PFSK-1 (cell line): ENCODE measurements at regions not wholly inside any gene's neighbourhood (a gene's known extent, or its start where the extent isn't known, plus 50 kb on each side); places are given as distances from the start of the nearest gene placed in this dataset.

Experiments used
- POLR2AphosphoS5 ChIP-seq: IDR thresholded peaks from 2 replicates; pipeline ENCODE4 v1.6.1; 2012; ENCODE audit warnings: low read depth, mild to moderate bottlenecking, control low read depth, low read length, moderate library complexity
- REST ChIP-seq, 2 experiments: IDR thresholded peaks; 2 replicates each; pipeline versions ENCODE4 v1.6.1 to v1.8.0; 2011 to 2012; ENCODE audit warnings: low read depth in 2 of 2, low read length in 2 of 2, control low read depth in 1 of 2, inconsistent platforms in 1 of 2, mild to moderate bottlenecking in 1 of 2, moderate library complexity in 1 of 2; ENCODE audit not compliant: insufficient read depth in 1 of 2
- SIN3A ChIP-seq: IDR thresholded peaks from 2 replicates; pipeline ENCODE4 v1.6.1; 2012; ENCODE audit warnings: mild to moderate bottlenecking, low read length, moderate library complexity, borderline replicate concordance; ENCODE audit not compliant: insufficient read depth
- TAF1 ChIP-seq: IDR thresholded peaks from 2 replicates; pipeline ENCODE4 v1.6.1; 2012; ENCODE audit warnings: low read length, control low read depth, borderline replicate concordance; ENCODE audit not compliant: insufficient read depth

- TF ChIP-seq TAF1 (no peak), REST (IDR thresholded peaks at IDR 0.05; ENCODE audit: insufficient read depth in 1 of 2, low read depth in 2 of 2, low read length in 2 of 2) (no peak), POLR2AphosphoS5 (no peak), SIN3A (no peak)
Observed at GRCh38 chr6:15981956-15982355, 146.9 kb upstream of the MYLIP start.
